GM19372 (cell line): ENCODE measurements at regions not wholly inside any gene's neighbourhood (a gene's known extent, or its start where the extent isn't known, plus 50 kb on each side); places are given as distances from the start of the nearest gene placed in this dataset.

ENCODE experiments used
- ATAC-seq: cut with Tn5 transposase; IDR thresholded peaks from one replicate; pipeline ENCODE4 v1.9.1; 2021; ENCODE audit warnings: mild to moderate bottlenecking, low read depth, moderate library complexity; ENCODE audit not compliant: unreplicated experiment

DNA sequence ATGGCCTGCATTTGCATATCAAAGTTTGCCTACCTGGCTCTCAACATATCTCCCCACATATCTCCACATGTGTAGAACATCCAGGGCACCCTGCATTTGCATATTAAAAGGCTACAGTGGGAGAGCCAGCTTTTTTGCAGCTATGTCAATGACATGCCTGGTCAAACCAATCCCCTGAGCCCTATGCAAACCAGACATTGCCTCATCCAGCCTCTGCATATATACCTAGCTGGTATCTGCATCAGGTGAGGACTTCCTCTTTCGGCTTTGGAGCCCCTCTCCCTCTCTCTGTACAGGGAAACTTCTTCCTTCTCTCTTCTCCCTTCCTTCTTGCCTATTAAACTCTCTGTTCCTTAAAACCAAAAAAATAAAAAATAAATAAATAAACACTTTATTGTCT lies 142.7 kb upstream of the STEAP4 start:
- ATAC-seq, result no peak

DNA sequence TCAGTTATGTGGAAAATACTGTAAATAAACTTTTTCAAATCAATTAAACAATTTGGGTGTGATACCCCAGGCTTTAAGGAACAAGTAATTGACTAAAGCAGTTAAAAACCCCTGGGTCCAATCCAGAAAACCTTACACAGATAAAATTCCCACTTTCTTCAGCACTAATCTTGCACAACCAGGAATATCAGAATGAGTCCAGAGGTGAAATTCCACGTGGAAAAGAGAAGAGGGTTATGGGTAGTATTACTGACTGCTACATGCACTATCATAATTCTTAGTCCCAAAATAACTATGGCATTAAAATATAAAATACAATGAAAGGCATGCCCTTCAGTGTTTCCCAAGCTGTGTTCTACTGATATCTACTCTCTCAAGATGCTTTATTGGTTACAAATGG lies 135.7 kb upstream of the STEAP4 start:
- ATAC-seq, result no peak

DNA sequence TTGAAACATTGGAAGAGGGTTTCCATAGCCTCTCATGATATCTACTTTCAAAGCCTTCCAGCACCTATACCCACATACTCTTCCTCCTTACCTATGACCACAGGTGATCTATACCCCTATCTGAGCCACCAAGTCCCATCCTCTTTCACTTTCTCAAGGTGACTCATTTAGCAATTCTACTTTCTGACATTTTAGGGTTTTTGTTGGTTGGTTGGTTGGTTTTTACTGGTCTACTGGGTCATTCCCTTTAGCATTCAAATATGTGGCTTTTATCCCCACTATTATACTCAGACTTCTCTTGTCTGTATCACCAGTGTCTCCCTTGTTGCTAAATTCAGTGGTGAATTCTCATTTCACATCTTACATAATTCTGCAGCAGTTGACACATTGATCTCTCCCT lies 130.4 kb upstream of the STEAP4 start:
- no peak for ATAC-seq

DNA sequence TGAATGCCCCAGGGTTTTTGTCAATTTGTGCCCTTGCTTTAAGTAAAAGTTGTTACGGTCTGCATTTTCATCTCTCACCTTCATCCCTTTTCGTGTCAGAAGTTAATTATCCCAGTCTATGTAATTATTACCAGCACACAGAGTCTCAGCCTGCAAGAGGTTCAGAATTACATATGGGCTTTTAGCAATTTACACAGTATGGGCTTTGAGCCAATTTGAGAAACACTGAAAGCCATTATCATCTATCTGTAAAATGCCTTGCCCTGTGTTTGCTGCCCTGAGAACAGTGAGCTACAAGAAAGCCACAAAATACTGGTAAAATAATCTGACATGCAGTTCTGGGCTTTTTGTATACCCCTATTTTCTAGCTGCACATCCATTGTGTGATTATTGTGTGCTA lies 125.6 kb upstream of the STEAP4 start:
- ATAC-seq, result no peak

DNA sequence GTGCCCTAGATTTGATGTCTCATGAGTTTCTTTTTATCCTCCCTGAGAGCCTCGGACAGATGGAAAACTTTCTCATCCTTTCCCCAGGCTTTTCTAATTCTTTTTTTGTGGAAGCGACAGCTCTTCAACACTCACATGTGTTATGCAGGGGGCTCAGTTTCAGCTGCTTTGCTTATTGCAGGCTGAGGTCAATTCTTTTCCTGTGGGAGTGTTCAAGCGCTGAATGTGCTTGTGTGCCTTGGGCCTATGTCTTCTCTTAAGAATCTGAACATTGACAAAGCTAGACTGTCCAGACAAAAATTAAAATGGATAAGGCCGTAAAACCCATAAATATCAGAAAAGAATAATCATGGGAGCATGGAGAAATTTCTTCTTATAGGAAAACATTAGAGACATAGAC lies 125.2 kb upstream of the STEAP4 start:
- ATAC-seq, result no peak

DNA sequence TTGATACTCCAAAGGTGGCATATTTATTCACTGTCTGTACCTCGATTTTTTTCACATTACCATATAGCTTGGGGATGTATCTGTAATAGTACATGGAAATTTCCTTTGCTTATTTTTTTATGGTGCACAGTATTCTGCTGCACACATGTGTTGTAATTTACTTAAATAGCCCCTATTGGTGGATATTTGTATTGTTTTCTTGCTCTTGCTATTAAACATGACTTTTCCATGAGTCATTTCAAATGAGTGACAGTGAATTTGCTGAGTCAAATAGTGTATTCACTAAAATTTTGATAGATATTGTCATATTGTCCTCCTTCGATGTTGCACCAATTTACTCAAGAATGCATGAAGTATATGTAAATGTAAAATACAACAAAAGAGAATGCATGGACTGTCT lies 122.7 kb upstream of the STEAP4 start:
- no peak for ATAC-seq

DNA sequence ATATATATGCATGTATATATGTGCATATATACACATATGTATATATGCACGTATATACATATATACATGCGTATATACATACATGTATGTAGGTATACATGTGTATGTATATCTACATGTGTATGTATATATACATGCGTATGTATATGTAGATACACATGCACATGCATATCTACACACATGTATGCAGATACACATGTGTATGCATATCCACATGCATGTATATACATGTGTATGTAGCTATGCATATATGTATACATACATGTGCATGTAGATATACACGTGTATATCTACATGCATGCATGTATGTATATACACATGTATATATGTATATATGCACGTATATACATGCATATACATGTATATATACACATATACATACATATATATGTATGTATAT lies 95.8 kb upstream of the STEAP4 start:
- ATAC-seq, result no peak

DNA sequence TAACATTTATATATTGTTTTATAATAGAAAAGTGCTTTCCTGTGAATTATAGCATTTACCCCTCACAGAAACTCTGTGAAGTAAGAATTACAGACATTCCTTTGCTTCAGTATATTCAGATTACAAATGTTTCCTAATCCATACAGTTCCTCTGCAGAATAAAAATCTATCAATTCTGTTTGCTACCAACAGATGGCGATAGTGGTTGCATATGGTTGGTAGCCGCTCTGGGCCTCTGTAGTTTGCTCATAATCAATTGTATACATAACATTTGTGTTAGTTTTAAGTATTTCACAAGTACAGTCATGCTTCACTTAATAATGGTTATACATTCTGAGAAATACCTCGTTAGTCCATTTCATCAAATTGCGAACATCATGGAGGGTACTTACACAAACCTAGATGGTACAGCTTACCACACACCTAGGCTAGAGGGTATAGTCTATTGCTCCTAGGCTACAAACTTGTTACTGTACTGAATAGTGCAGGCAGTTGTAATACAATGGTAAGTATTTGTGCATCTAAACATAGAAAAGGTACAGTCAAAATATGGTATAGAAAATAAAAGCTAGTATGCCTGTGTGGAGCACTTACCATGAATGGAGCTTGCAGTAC lies 94.4 kb upstream of the STEAP4 start:
- peak; percentile 43 for ATAC-seq

DNA sequence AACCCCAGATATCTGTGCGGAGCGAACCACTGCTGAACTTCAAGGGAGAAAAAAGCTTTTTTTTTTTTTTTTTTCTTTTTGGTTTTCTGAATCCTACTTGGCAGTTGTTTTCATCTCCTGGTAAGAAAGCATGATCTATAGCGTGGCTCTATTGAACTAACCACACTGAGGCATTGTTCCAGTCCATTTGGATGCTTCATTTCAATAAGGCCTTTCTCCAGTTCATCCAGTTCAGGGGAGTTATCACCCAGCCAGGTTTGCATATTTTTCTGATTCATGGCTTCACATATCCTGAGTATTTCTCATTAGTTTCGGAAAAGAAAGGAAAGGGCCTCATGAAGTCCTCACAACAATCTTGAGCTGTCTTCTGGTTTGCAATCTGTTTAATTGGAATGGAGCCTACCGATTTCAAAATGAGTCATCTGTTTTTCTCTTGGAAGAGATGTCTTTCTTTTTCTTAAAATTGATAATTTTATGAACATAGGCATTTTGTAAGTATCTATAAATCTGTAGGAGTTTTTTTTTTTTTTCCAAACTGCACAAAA lies 93.1 kb upstream of the STEAP4 start:
- no peak for ATAC-seq

DNA sequence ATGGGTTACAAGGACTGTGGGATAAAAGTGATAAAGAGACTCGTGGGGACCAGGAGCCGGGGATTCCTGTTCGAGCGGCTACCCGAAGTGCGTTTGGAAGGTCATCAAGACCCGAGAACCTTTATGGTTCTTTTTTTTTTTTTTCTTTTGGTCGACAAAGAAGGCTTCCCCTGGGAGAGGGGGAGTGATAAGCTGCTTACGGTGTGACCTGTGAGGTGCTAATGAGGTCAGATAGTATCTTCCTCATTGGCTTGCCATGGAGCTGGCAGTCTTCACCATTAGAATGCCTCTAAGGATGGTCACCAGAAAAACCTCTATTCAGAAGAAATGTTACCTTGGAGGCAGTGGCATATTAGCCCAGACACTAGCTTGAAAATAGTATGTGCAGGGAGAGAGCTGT lies 92.3 kb upstream of the STEAP4 start:
- no peak for ATAC-seq

DNA sequence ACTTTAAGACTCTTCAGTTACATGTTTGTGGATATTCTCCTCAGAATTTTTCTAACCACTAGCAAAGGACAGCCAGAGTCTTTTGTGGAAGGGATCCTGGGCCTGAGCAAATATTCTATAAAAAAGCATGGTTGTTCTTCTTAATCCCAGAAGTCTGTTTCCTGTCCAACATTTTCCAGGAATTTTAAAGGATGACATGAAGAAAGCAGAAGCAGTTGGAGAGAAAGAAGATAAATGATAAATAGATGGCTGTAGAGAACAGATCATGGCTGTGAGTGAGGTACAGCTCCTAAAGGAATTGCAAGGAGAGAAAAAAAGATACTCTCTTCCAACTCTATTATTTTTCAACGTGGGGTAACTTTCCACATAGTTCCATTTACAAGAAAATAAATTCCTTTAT lies 91.8 kb upstream of the STEAP4 start:
- no peak for ATAC-seq

DNA sequence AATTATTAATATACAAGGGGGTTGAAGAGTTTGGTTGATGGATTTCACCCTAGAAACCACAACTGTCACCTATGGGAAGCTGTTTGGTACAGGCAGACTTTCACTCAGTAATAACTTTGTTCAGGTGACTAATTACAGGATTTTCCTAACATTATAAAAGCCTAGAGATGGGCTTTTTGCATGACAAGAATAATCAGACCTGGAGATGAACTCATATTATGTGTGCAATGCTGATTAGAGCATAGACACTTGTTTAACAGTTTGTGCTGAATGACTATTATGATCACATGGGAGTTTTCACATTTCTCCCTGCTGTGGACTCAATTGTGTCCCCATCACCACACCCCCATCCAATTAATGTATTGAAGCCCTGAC lies 90.2 kb upstream of the STEAP4 start:
- ATAC-seq, result peak; percentile 22

DNA sequence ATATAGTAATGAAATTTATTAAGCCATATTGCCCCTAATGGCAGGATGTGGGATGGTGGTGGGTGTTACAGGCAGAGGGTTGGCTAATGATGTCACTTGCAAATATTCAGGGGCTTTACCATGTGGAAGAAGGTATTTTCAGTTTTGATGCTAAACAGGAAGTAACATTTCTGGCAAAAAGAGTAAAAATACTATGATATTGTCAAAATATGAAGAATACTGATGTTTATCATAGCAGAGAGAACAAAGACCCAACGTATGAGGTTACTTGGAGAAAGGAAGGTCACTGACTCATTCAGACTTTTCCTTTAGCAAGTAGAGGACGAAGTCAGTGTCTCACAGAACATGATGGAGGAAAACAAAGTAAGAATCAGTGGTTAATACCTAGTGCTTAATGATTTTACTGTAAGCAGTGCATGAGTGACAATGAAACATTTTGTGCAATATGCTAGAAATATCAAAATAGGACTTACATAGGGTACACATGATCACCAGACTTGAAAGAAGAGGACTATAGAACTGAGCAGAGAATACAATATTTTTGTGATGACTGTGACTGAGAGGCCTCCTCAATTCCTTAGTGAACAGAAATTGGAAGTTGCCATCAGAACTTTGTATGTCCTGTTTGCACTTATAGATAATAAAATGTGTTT lies 89.7 kb upstream of the STEAP4 start:
- peak; percentile 75 for ATAC-seq

DNA sequence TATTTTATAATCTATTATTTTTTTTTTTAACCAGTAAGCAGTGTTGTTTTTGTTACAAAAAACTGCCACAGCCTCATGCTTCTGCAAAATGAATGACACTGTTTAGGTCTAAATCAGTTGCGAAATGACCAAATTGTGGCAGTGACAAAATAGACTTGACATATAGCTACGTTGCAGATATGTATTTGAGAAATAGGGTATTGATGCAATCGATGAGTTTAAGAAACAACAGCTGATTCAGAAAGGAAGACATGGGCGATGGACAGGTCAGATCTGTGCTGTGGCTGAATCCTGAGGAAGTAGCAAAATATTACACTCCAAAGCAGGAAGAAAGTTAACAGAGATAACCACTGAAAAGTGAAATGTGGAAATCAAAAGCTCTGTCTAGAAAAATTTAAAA lies 89.0 kb upstream of the STEAP4 start:
- no peak for ATAC-seq

DNA sequence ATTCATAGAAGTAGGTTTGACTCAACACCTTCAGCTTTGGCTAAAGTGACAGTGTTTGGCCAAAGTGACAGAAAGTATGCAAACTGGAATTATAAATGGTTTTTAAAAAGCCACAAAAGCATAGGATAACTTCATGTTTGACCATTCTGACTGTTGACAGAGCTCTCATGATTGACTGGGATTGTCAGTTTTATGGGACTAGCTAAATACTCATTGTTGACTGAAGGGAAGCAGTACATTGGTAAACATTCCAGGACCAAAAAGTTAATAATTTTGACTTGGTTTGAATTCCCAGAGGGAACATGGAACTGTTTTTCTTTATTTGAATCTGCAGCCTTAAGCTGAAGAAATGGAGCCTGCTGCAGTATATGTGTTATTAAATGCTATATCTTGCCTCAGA lies 84.6 kb upstream of the STEAP4 start:
- no peak for ATAC-seq

DNA sequence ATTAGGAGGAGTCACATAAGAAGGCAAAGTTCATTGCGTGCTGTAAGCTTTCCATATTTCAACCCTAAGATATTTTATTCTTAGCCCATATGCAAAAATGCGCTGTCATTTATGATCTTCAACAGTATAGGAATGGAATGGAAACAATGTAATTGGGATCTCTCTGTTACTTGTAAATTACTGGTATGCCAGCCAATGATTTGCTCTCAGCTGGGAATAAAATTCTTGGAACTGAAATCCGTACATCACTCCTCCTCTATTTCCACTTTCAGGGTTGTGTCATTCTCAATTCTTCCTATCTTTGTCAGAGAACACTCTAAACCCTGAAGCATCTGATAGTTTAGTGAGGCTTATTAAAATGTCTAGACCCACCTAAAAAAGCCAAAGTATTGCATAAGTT lies 80.7 kb upstream of the STEAP4 start:
- ATAC-seq, result no peak

DNA sequence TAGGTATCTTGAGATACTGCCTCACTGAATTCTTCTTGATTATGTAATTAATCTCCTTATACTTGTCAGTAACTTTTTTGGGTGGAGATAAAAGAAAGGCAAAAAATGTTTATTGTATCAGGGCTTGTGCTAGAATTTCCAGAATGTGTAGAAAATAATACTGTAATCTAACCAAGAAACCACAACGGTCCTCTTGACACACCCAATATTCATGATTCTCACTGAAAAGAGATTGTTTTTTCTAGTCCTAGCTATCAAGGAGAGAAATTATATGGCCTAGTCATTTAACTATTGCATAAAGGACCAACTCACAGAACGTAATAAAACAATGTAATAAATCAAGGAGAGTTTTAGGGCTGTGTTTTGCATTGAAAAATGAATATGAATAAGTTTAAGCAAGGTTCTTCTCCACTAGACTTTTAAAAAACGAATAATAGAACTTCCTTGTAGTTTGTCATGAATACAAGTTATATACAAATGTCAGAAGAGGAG lies 80.0 kb upstream of the STEAP4 start:
- ATAC-seq, result no peak

DNA sequence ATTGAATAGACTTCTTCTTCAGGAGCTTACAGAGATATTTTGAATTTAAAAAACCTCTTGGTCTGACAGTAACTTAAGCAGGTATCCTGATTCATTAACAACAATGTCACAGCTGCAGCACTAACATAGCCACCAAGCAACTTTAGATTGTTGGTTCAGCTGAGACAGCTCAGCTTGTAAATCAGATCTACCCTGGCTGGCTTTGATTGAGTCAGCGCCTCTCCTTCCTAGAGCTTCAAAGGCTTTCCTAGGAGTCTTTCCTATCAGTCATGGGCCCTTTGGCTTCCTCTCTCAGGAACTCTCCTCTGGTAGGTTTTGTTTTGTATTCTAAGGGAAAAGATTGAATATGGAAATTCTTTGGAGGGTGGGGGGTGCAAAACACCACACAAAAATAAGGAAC lies 70.7 kb upstream of the STEAP4 start:
- ATAC-seq, result no peak

DNA sequence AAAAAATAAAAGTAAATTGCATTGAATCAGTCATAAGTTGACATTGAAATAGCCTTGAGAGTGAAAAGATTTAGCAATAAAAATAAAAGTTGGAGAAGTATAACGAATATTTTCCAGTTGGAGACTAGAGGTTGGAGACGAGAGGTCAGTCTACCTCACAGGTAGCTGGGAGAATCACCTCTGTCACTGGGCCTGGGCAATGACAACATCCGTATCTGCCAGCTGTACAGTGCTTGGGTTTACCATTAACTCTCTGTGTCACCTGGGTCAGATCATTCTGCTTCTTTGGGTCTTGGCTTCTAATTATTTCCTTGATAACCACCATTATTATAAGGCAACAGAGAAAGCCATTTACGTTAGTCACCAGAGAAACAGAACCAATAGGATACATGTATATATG lies 62.0 kb upstream of the STEAP4 start:
- ATAC-seq, result no peak

DNA sequence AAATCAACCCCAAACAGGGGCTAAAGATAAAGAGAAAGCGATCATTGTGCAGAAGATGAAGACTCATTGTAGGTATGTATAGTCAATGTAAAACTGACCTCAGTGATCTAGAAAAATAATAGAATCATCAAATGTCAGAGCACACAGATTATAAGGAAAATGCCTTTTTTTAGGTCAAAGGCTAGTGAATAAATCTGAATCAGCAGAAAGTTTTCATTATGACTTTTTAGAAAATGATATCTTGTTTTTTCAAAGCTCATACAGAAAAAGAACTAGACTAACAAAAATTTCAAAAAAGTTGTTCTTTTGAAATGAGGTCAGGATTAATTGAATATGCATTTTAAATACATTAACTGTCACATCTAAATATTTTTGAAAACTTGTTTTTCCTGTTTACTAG lies 60.2 kb upstream of the STEAP4 start:
- ATAC-seq, result no peak

DNA sequence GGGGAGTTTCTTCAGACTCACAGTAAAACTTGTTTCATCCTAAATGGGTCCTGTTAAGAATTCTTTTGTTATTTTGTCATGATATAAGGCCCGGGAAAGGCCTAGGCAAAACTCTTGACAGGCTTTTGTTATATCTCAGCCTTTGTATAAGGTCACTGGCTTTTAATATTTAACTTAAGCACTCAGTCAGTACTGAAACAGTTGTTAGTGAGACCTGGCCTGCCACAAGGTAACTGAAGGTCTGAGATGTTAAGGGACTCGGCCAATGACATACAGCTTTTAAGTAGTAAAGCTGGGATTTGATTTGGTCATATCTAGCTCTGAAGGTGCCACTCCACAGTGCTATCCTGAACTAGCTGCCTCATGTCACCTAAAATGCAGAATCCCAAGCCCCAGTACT lies 57.2 kb upstream of the STEAP4 start:
- no peak for ATAC-seq

DNA sequence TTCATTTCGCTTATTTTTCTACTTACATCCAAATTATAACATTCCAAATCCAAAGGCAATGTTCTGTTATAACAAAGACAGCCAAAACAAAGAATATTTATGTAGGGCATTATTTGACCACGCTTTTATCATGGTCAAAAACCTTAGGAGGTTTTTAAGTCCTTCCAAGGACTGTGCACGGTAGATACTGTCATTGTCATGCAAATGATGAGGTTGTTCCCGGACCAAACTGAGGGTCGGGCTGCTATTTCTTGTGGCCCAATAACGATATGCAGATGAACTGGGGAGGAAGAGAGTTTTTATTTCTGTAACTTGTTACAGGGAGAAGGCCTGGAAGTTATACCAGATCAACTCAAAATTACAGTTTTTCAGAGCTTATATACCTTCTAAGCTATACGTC lies 56.6 kb upstream of the STEAP4 start:
- ATAC-seq, result no peak
